PC-3 (cell line): ENCODE measurements at regions not wholly inside any gene's neighbourhood (a gene's known extent, or its start where the extent isn't known, plus 50 kb on each side); places are given as distances from the start of the nearest gene placed in this dataset.

Source experiments
- EZH2 ChIP-seq: fragments of 300-600 bp; sonication (generic); IDR thresholded peaks from one replicate; pipeline ENCODE4 v1.6.1; 2017; ENCODE audit warnings: antibody characterized with exemption, mild to moderate bottlenecking, low read length; ENCODE audit not compliant: unreplicated experiment
- TF ChIP-seq, protein P1 (sequence below): fragments of 300-600 bp; sonication (generic); conservative IDR thresholded peaks from 2 replicates; pipeline ENCODE4 v1.5.1; 2017; ENCODE audit warnings: antibody characterized with exemption, low read depth, mild to moderate bottlenecking, low read length

GRCh38 chr12:98275131-98275475 is 240.3 kb upstream of the TMPO start:
- TF ChIP-seq, protein P1, sequence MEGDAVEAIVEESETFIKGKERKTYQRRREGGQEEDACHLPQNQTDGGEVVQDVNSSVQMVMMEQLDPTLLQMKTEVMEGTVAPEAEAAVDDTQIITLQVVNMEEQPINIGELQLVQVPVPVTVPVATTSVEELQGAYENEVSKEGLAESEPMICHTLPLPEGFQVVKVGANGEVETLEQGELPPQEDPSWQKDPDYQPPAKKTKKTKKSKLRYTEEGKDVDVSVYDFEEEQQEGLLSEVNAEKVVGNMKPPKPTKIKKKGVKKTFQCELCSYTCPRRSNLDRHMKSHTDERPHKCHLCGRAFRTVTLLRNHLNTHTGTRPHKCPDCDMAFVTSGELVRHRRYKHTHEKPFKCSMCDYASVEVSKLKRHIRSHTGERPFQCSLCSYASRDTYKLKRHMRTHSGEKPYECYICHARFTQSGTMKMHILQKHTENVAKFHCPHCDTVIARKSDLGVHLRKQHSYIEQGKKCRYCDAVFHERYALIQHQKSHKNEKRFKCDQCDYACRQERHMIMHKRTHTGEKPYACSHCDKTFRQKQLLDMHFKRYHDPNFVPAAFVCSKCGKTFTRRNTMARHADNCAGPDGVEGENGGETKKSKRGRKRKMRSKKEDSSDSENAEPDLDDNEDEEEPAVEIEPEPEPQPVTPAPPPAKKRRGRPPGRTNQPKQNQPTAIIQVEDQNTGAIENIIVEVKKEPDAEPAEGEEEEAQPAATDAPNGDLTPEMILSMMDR, result no peak
- TF ChIP-seq EZH2, result no peak
